HepG2 (cell line): ENCODE measurements at regions not wholly inside any gene's neighbourhood (a gene's known extent, or its start where the extent isn't known, plus 50 kb on each side); places are given as distances from the start of the nearest gene placed in this dataset.

Experiments used
- ATAC-seq: fragments of 200-7000 bp; cut with Tn5 transposase; 3 replicates; pipeline ENCODE4 v1.9.1; 2020; ENCODE audit warnings: mild to moderate bottlenecking, moderate library complexity
- BruUV-seq: library from RNA; stranded (reverse); fragments of 400-500 nt; replicated peaks from 2 replicates; lab custom pipeline; 2021; lab: Mats Ljungman, UMichigan
- CTCF ChIA-PET: fragments of 300-600 bp; formaldehyde crosslinking; extraction: SDS; loops from one replicate; lab custom pipeline; 2021; ENCODE audit warnings: low total read pairs, inconsistent platforms, low intra/inter-chr PET ratio; lab: Yijun Ruan, JAX
- POLR2A ChIA-PET: fragments of 350-600 bp; sonication (Branson Sonifier 250); formaldehyde crosslinking; loops from one replicate; lab custom pipeline; 2020; ENCODE audit warnings: antibody characterized with exemption, inconsistent platforms; lab: Yijun Ruan, JAX
- DNase-seq: peaks from one replicate; pipeline ENCODE4 v3.0.0-alpha.2; 2015; ENCODE audit warnings: low spot score
- FAIRE-seq: peaks from 3 replicates; lab custom pipeline; 2011; peaks lifted over from hg19 to GRCh38; lab: Jason Lieb, UNC
- H2AFZ ChIP-seq: one replicate; pipeline ENCODE4 v1.6.1; 2011; ENCODE audit warnings: low read length, inconsistent platforms
- H3K27ac ChIP-seq: fragments of 300-600 bp; 3 replicates; pipeline ENCODE4 v1.8.0; 2011; ENCODE audit warnings: mixed run types, mild to moderate bottlenecking, mixed read lengths, low read length, inconsistent platforms; ENCODE audit not compliant: insufficient read depth; ENCODE audit errors: extremely low read length
- H3K27me3 ChIP-seq, 2 experiments: fragments of 200-600 bp in 1 of 2; 2 replicates in 1 of 2; 3 replicates in 1 of 2; pipeline versions ENCODE4 v1.6.0 to v1.8.0; 2011; ENCODE audit warnings: low read length in 2 of 2, mild to moderate bottlenecking in 2 of 2, moderate library complexity in 2 of 2, inconsistent platforms in 1 of 2; ENCODE audit not compliant: insufficient read depth in 2 of 2, control insufficient read depth in 1 of 2
- H3K36me3 ChIP-seq, 2 experiments: fragments of 200-600 bp in 1 of 2; replicated peaks in 1 of 2; 2 replicates in 1 of 2; 3 replicates in 1 of 2; pipeline versions ENCODE4 v1.5.1 to v1.8.0; 2011; ENCODE audit warnings: low read length in 2 of 2, inconsistent platforms in 1 of 2; ENCODE audit not compliant: insufficient read depth in 2 of 2, control insufficient read depth in 1 of 2
- H3K4me1 ChIP-seq: 2 replicates; pipeline ENCODE4 v1.5.1; 2012; ENCODE audit warnings: low read length, inconsistent platforms; ENCODE audit not compliant: insufficient read depth
- H3K4me2 ChIP-seq: 2 replicates; pipeline ENCODE4 v1.6.0; 2011; ENCODE audit warnings: low read depth, low read length, inconsistent platforms
- H3K4me3 ChIP-seq, 3 experiments: fragments of 200-600 bp in 1 of 3; sonication (generic), shearing (Covaris generic) in 1 of 3; replicated peaks in 1 of 3; 2 replicates each; pipeline ENCODE4 v1.5.1; 2011 to 2016; ENCODE audit warnings: low read length in 3 of 3, inconsistent platforms in 2 of 3, low read depth in 2 of 3, mild to moderate bottlenecking in 2 of 3, control low read depth in 1 of 3, mixed read lengths in 1 of 3; ENCODE audit not compliant: insufficient read depth in 1 of 3
- H3K79me2 ChIP-seq: one replicate; pipeline ENCODE4 v1.6.1; 2011; ENCODE audit warnings: low read length, inconsistent platforms; ENCODE audit not compliant: insufficient read depth
- H3K9ac ChIP-seq: 2 replicates; pipeline ENCODE4 v1.6.0; 2011; ENCODE audit warnings: mild to moderate bottlenecking, low read depth, low read length, inconsistent platforms; ENCODE audit not compliant: insufficient read depth
- H3K9me3 ChIP-seq: 2 replicates; pipeline ENCODE4 v1.5.1; 2012; ENCODE audit warnings: mild to moderate bottlenecking, low read length
- H4K20me1 ChIP-seq: 2 replicates; pipeline ENCODE4 v1.6.0; 2011; ENCODE audit warnings: inconsistent platforms, mild to moderate bottlenecking, low read length, moderate library complexity; ENCODE audit not compliant: insufficient read depth
- GABPB1 ChIP-seq: IDR thresholded peaks from 2 replicates; pipeline ENCODE4 v1.6.1; 2016; ENCODE audit warnings: mild to moderate bottlenecking, missing genetic modification reagents, moderate library complexity, missing compliant biosample characterization
- IRF1 ChIP-seq: sonication (generic); formaldehyde crosslinking; IDR thresholded peaks from 2 replicates; pipeline ENCODE4 v1.4.0; 2020; ENCODE audit warnings: low read depth, mild to moderate bottlenecking, missing genetic modification reagents
- KLF16 ChIP-seq, 2 experiments: sonication (generic) in 1 of 2; formaldehyde crosslinking in 1 of 2; IDR thresholded peaks; 2 replicates each; pipeline versions ENCODE4 v1.6.1 to v1.8.0; 2016 to 2023; ENCODE audit warnings: missing genetic modification reagents in 2 of 2, missing compliant biosample characterization in 1 of 2
- MEIS1 ChIP-seq: sonication (generic); formaldehyde crosslinking; IDR thresholded peaks from 2 replicates; pipeline ENCODE4 v1.9.0; 2021; ENCODE audit warnings: mild to moderate bottlenecking, missing genetic modification reagents, moderate library complexity, borderline replicate concordance
- NCOR1 ChIP-seq: fragments of 200-600 bp; sonication (generic); IDR thresholded peaks from 2 replicates; pipeline ENCODE4 v1.7.0; 2017; ENCODE audit warnings: antibody characterized with exemption, low read length, borderline replicate concordance
- SIX4 ChIP-seq: sonication (generic); formaldehyde crosslinking; IDR thresholded peaks from 2 replicates; pipeline ENCODE4 v1.4.0; 2020; ENCODE audit warnings: missing genetic modification reagents
- ZBTB7A ChIP-seq: sonication (generic); formaldehyde crosslinking; IDR thresholded peaks from 2 replicates; pipeline ENCODE4 v1.8.0; 2022; ENCODE audit warnings: mild to moderate bottlenecking, missing genetic modification reagents
- ZNF549 ChIP-seq: sonication (generic); formaldehyde crosslinking; IDR thresholded peaks from 2 replicates; pipeline ENCODE4 v1.5.0; 2020; ENCODE audit warnings: missing genetic modification reagents
- ZNF598 ChIP-seq: sonication (generic); formaldehyde crosslinking; IDR thresholded peaks from 2 replicates; pipeline ENCODE4 v1.5.1; 2020; ENCODE audit warnings: mild to moderate bottlenecking, missing genetic modification reagents, borderline replicate concordance
- ZNF788 ChIP-seq: sonication (generic); formaldehyde crosslinking; IDR thresholded peaks from 2 replicates; pipeline ENCODE4 v1.5.0; 2020; ENCODE audit warnings: mild to moderate bottlenecking, missing genetic modification reagents, borderline replicate concordance
- ZSCAN25 ChIP-seq: sonication (generic); formaldehyde crosslinking; IDR thresholded peaks from 2 replicates; pipeline ENCODE4 v1.8.0; 2022; ENCODE audit warnings: mild to moderate bottlenecking, missing genetic modification reagents
- ZSCAN30 ChIP-seq: sonication (generic); formaldehyde crosslinking; IDR thresholded peaks from 2 replicates; pipeline ENCODE4 v1.5.0; 2020; ENCODE audit warnings: mild to moderate bottlenecking, missing genetic modification reagents
- WGBS: methylation state at CpG from one replicate; pipeline ENCODE4 v1.1.6; 2017; ENCODE audit warnings: low lambda C conversion rate; 5-methylcytosine and 5-hydroxymethylcytosine counted together
- in situ Hi-C: cut with HindIII; loops from 2 replicates; pipeline ENCODE4 v1.10.0; 2017; ENCODE audit warnings: low pct_unique_long_range_greater_than_20kb; ENCODE audit not compliant: extremely low pct_ligation_motif_present
- intact Hi-C: fragments of 100-400 bp; cut with micrococcal nuclease; formaldehyde crosslinking; loops from one replicate; pipeline ENCODE4 v1.10.0; 2022; ENCODE audit not compliant: unreplicated experiment

- TF ChIP-seq ZBTB7A (CRISPR knock-in tag): no peak
- no peak for TF ChIP-seq MEIS1 (CRISPR knock-in tag)
- no peak for TF ChIP-seq ZNF788
- TF ChIP-seq ZSCAN30 (CRISPR knock-in tag): no peak
- TF ChIP-seq ZSCAN25: no peak
These were observed 103.6 kb upstream of the HS3ST2 start (continued) for GRCh38 chr16:22710326-22710725.

- ChIA-PET CTCF (no interaction called here), POLR2A (no interaction called here)
- no TSS peak for BruUV-seq
- ATAC-seq (no peak), DNase-seq (no peak), FAIRE-seq (no peak)
- no peaks in the 10 kb centered on the region for H3K27me3 ChIP-seq
- H3K4me1 ChIP-seq: no peaks in the 10 kb centered on the region
- peaks cover 32% of the 10 kb centered on the region for H3K9me3 ChIP-seq
- H3K4me3 ChIP-seq: no peak overlapping the region
- H2AFZ ChIP-seq: no peak overlapping the region
- H3K4me2 ChIP-seq: no peak overlapping the region
- intact Hi-C loops: no loop called here
- TF ChIP-seq GABPB1 (CRISPR knock-in tag): no peak
- TF ChIP-seq ZNF549 (CRISPR knock-in tag): no peak
- TF ChIP-seq KLF16 (CRISPR knock-in tag; IDR thresholded peaks at IDR 0.05): no peak
- no peak for TF ChIP-seq SIX4 (CRISPR knock-in tag)
- TF ChIP-seq ZNF598 (CRISPR knock-in tag): no peak
- TF ChIP-seq IRF1 (CRISPR knock-in tag): no peak
- TF ChIP-seq NCOR1: no peak
- in situ Hi-C loops: no loop called here
- no peaks in the 10 kb centered on the region for H4K20me1 ChIP-seq
- no peaks in the 10 kb centered on the region for H3K79me2 ChIP-seq
- no peak overlapping the region for H3K9ac ChIP-seq
- 4% methylated on average over 2 of the region's 2 CpGs for WGBS
- no peaks in the 10 kb centered on the region for H3K36me3 ChIP-seq
- no peak overlapping the region for H3K27ac ChIP-seq
These were observed 102.1 kb upstream of the HS3ST2 start for GRCh38 chr16:22711847-22712246.
